Ishikawa (cell line): ENCODE measurements at regions not wholly inside any gene's neighbourhood (a gene's known extent, or its start where the extent isn't known, plus 50 kb on each side); places are given as distances from the start of the nearest gene placed in this dataset.

Experiments
- CEBPB ChIP-seq: IDR thresholded peaks from 2 replicates; pipeline ENCODE4 v1.6.1; 2012
- EP300 ChIP-seq: IDR thresholded peaks from 2 replicates; pipeline ENCODE4 v1.6.1; 2012; ENCODE audit warnings: borderline replicate concordance
- FOXM1 ChIP-seq: IDR thresholded peaks from 2 replicates; pipeline ENCODE4 v1.6.1; 2012; ENCODE audit warnings: low read depth, borderline replicate concordance
- RAD21 ChIP-seq: IDR thresholded peaks from 2 replicates; pipeline ENCODE4 v1.6.1; 2012; ENCODE audit warnings: low read depth
- YY1 ChIP-seq: IDR thresholded peaks from 2 replicates; pipeline ENCODE4 v1.6.1; 2012; ENCODE audit warnings: low read depth
- ZBTB7A ChIP-seq: IDR thresholded peaks from 2 replicates; pipeline ENCODE4 v1.6.1; 2012; ENCODE audit warnings: low read depth
- TF ChIP-seq, protein P1 (sequence below): IDR thresholded peaks from 2 replicates; pipeline ENCODE4 v1.6.1; 2012

DNA sequence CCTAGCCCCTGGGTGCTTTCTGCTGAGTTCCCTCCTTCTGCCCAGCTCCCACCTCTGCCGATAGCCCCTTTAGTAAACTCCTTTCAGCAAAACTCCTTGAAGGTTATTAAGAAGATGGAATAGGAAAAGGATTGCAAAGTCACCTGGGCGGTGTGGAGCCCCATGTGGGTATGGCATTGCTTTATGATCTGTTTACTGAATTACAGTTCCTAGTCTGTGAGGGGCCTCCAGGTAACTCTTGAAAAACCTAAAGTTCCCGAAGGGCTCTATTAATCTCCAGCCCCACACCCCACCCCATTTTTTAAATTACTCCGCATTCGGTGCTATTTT, 116.9 kb upstream of the UXS1 start:
- TF ChIP-seq EP300 (no peak), FOXM1 (no peak), ZBTB7A (no peak), YY1 (no peak), CEBPB (no peak), RAD21 (no peak)
- TF ChIP-seq, protein P1, sequence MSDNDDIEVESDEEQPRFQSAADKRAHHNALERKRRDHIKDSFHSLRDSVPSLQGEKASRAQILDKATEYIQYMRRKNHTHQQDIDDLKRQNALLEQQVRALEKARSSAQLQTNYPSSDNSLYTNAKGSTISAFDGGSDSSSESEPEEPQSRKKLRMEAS, result no peak
